Thyroid gland (tissue), 4 donors: ENCODE measurements at regions not wholly inside any gene's neighbourhood (a gene's known extent, or its start where the extent isn't known, plus 50 kb on each side); places are given as distances from the start of the nearest gene placed in this dataset.

ENCODE experiments used
- POLR2A ChIP-seq, 2 donors: fragments of 450-650 bp; IDR thresholded peaks; one replicate each; pipeline ENCODE4 v1.6.1; 2017; ENCODE audit warnings: antibody characterized with exemption in 2 of 2, mild to moderate bottlenecking in 2 of 2, moderate library complexity in 1 of 2
- TF ChIP-seq, protein P1 (sequence below), 6 experiments: fragments of 200-600 bp in 3 of 6; fragments of 450-650 bp in 3 of 6; sonication (generic) in 3 of 6; IDR thresholded peaks; one replicate each; pipeline ENCODE4 v1.5.1; 2016 to 2019; ENCODE audit warnings: antibody characterized with exemption in 6 of 6, mild to moderate bottlenecking in 2 of 6, inconsistent platforms in 1 of 6, moderate library complexity in 1 of 6

DNA sequence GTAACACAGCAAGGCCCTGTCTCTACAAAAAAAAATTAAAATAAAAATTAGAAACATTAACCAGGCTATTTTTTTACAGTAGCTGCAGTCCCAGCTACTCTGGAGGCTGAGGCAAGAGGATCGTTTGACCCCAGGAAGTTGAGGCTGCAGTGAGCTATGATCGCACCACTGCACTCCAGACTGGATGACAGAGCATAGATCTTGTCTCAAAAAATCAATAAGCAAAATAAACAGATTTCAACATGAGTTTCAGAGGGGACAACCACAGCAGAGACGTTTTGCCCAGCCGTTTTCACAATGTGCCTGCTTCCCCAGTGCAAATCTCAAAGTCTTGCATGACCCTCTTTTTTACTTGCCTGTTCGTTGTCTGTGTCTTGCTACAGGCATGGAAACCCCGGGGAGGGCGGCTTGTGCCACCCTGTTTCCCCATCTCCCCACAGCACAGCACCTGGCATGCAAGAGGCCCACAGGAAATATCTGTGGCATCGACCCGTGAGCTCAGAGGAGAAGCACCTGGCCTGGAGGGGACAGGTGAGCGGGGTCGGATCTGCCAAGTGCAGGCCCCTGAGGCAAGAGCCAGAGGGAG is 222.0 kb upstream of the ZNF507 start:
- TF ChIP-seq, protein P1, sequence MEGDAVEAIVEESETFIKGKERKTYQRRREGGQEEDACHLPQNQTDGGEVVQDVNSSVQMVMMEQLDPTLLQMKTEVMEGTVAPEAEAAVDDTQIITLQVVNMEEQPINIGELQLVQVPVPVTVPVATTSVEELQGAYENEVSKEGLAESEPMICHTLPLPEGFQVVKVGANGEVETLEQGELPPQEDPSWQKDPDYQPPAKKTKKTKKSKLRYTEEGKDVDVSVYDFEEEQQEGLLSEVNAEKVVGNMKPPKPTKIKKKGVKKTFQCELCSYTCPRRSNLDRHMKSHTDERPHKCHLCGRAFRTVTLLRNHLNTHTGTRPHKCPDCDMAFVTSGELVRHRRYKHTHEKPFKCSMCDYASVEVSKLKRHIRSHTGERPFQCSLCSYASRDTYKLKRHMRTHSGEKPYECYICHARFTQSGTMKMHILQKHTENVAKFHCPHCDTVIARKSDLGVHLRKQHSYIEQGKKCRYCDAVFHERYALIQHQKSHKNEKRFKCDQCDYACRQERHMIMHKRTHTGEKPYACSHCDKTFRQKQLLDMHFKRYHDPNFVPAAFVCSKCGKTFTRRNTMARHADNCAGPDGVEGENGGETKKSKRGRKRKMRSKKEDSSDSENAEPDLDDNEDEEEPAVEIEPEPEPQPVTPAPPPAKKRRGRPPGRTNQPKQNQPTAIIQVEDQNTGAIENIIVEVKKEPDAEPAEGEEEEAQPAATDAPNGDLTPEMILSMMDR (IDR thresholded peaks at IDR 0.05): no peak
- no peak for TF ChIP-seq POLR2A (IDR thresholded peaks at IDR 0.05)
